Suprapubic skin (tissue), 4 donors: ENCODE measurements at regions not wholly inside any gene's neighbourhood (a gene's known extent, or its start where the extent isn't known, plus 50 kb on each side); places are given as distances from the start of the nearest gene placed in this dataset.

ENCODE experiments used
- CTCF ChIP-seq, 2 donors: fragments of 200-600 bp in 1 of 2; fragments of 450-650 bp in 1 of 2; sonication (generic) in 1 of 2; IDR thresholded peaks; one replicate each; pipeline ENCODE4 v1.5.1; 2016 to 2019; ENCODE audit warnings: antibody characterized with exemption in 2 of 2, mild to moderate bottlenecking in 1 of 2, moderate library complexity in 1 of 2
- EP300 ChIP-seq: sonication (generic); formaldehyde crosslinking; IDR thresholded peaks from one replicate; pipeline ENCODE4 v1.6.1; 2017; ENCODE audit warnings: antibody characterized with exemption
- POLR2A ChIP-seq, 2 donors: fragments of 450-650 bp; IDR thresholded peaks; one replicate each; pipeline ENCODE4 v1.6.1; 2017; ENCODE audit warnings: antibody characterized with exemption in 2 of 2, mild to moderate bottlenecking in 2 of 2, moderate library complexity in 2 of 2
- POLR2AphosphoS5 ChIP-seq, 3 donors: sonication (generic); formaldehyde crosslinking; IDR thresholded peaks; one replicate each; pipeline ENCODE4 v1.6.1; 2017; ENCODE audit warnings: antibody characterized with exemption in 3 of 3

GRCh38 chr6:92072387-92072786, 1347.0 kb downstream of the EPHA7 start:
- TF ChIP-seq CTCF (IDR thresholded peaks at IDR 0.05) (no peak), POLR2A (IDR thresholded peaks at IDR 0.05) (no peak), EP300 (no peak), POLR2AphosphoS5 (IDR thresholded peaks at IDR 0.05) (no peak)
